Osteoblast (primary cell): ENCODE measurements at regions not wholly inside any gene's neighbourhood (a gene's known extent, or its start where the extent isn't known, plus 50 kb on each side); places are given as distances from the start of the nearest gene placed in this dataset.

Experiments used
- DNase-seq: peaks from one replicate; pipeline ENCODE4 v3.0.0; 2011; ENCODE audit warnings: low spot score, mixed read lengths; ENCODE audit not compliant: insufficient read length; ENCODE audit errors: missing footprints
- H2AFZ ChIP-seq: 2 replicates; pipeline ENCODE4 v1.6.0; 2011; ENCODE audit warnings: mild to moderate bottlenecking, low read length
- H3K27ac ChIP-seq: 2 replicates; pipeline ENCODE4 v1.5.1; 2011; ENCODE audit warnings: mild to moderate bottlenecking, low read depth, low read length, moderate library complexity
- H3K27me3 ChIP-seq: 2 replicates; pipeline ENCODE4 v1.6.0; 2012; ENCODE audit warnings: mild to moderate bottlenecking, control low read depth, inconsistent platforms, low read length, moderate library complexity; ENCODE audit not compliant: insufficient read depth
- H3K36me3 ChIP-seq: 2 replicates; pipeline ENCODE4 v1.5.1; 2011; ENCODE audit warnings: mild to moderate bottlenecking, low read length, control low read depth, moderate library complexity; ENCODE audit not compliant: insufficient read depth
- H3K4me1 ChIP-seq: 2 replicates; pipeline ENCODE4 v1.5.1; 2011; ENCODE audit warnings: mild to moderate bottlenecking, low read length, control low read depth, moderate library complexity; ENCODE audit not compliant: insufficient read depth
- H3K4me2 ChIP-seq: 2 replicates; pipeline ENCODE4 v1.6.0; 2011; ENCODE audit warnings: mild to moderate bottlenecking, low read length; ENCODE audit not compliant: insufficient read depth
- H3K4me3 ChIP-seq: fragments of 200-600 bp; sonication (generic); 3 replicates; pipeline ENCODE4 v1.5.1; 2012; ENCODE audit warnings: mild to moderate bottlenecking, low read length, inconsistent platforms; ENCODE audit not compliant: insufficient read depth
- H3K79me2 ChIP-seq: 2 replicates; pipeline ENCODE4 v1.6.0; 2012; ENCODE audit warnings: mild to moderate bottlenecking, low read length, control low read depth, inconsistent platforms; ENCODE audit not compliant: insufficient read depth
- H3K9me3 ChIP-seq: 2 replicates; pipeline ENCODE4 v1.5.1; 2011; ENCODE audit warnings: low read depth, low read length, control low read depth
- H4K20me1 ChIP-seq: 2 replicates; pipeline ENCODE4 v1.6.0; 2012; ENCODE audit warnings: mild to moderate bottlenecking, low read length, control low read depth; ENCODE audit not compliant: insufficient read depth
- TF ChIP-seq, protein P1 (sequence below): IDR thresholded peaks from 2 replicates; pipeline ENCODE4 v1.5.1; 2011; ENCODE audit warnings: mild to moderate bottlenecking, low read depth, low read length, moderate library complexity; ENCODE audit errors: extremely low read depth

DNA sequence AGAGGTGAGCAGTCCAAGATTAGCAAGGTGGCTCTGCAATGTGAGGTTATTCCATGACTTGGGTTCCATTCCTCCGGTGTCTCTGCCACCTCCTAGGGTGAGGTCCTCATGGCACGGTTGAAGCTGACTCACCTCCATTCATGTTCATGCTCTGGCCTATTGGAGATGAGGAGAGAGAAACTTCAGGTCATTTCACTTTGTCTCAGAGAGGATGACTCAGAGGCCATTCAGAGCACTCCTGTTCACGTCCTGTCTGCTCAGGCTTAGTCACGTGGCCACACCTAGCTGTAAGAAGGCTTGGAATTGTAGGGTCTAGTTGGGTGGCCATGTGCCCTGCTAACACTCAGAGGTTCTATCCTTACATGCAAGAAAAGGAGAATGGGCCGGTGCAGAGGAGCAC, 67.5 kb upstream of the MBOAT2 start:
- no peaks in the 10 kb centered on the region for H4K20me1 ChIP-seq
- H3K36me3 ChIP-seq: no peaks in the 10 kb centered on the region
- H2AFZ ChIP-seq: no peak overlapping the region
- no peak overlapping the region for H3K4me3 ChIP-seq
- no peaks in the 10 kb centered on the region for H3K4me1 ChIP-seq
- H3K9me3 ChIP-seq: peaks cover 4% of the 10 kb centered on the region
- no peak for DNase-seq
- TF ChIP-seq, protein P1, sequence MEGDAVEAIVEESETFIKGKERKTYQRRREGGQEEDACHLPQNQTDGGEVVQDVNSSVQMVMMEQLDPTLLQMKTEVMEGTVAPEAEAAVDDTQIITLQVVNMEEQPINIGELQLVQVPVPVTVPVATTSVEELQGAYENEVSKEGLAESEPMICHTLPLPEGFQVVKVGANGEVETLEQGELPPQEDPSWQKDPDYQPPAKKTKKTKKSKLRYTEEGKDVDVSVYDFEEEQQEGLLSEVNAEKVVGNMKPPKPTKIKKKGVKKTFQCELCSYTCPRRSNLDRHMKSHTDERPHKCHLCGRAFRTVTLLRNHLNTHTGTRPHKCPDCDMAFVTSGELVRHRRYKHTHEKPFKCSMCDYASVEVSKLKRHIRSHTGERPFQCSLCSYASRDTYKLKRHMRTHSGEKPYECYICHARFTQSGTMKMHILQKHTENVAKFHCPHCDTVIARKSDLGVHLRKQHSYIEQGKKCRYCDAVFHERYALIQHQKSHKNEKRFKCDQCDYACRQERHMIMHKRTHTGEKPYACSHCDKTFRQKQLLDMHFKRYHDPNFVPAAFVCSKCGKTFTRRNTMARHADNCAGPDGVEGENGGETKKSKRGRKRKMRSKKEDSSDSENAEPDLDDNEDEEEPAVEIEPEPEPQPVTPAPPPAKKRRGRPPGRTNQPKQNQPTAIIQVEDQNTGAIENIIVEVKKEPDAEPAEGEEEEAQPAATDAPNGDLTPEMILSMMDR: no peak
- H3K79me2 ChIP-seq: no peaks in the 10 kb centered on the region
- H3K4me2 ChIP-seq: no peak overlapping the region
- no peaks in the 10 kb centered on the region for H3K27me3 ChIP-seq
- H3K27ac ChIP-seq: no peak overlapping the region

DNA sequence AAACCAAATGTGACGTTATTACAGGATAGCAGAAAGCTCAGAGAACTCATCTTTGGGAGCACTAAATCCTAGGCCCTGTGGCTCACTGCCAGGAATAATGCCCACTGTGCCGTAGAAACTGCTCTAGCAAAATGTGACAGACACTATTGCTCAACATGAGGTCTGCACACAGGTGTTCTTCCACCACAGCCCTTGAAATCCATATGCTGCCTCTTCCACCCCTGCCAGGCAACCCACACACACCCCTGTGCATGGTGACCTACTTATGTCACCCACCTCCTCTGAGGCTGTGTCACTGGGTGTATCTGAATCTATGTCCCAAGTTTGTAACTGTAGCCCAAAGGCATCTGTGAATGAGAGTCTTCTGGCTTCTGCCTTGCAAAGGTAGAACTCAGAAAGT, 66.1 kb upstream of the MBOAT2 start:
- no peaks in the 10 kb centered on the region for H3K27me3 ChIP-seq
- no peaks in the 10 kb centered on the region for H4K20me1 ChIP-seq
- H3K27ac ChIP-seq: no peak overlapping the region
- no peaks in the 10 kb centered on the region for H3K36me3 ChIP-seq
- DNase-seq: no peak
- H3K4me1 ChIP-seq: no peaks in the 10 kb centered on the region
- TF ChIP-seq, protein P1: no peak
- H3K79me2 ChIP-seq: no peaks in the 10 kb centered on the region
- H3K9me3 ChIP-seq: peaks cover 4% of the 10 kb centered on the region
- no peak overlapping the region for H3K4me2 ChIP-seq
- no peak overlapping the region for H3K4me3 ChIP-seq
- H2AFZ ChIP-seq: no peak overlapping the region

DNA sequence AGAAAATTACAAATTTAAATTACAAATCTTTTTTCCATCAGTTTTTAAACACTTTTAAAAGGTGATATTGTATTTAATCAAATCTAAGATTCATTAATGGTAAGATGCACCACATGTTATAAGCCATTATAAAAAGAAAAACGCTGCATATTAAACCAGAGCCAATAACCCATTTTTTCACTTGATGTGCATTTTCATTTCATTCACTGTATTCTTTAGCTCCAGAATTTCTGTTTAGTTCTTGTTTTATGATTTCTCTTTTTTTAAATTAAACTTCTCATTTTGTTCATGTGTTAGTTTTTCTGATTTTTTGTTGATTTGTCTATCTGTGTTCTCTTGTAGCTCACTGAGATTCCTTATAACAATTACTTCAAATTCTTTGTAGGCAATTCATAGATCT, 62.4 kb upstream of the MBOAT2 start:
- no peaks in the 10 kb centered on the region for H4K20me1 ChIP-seq
- no peak overlapping the region for H3K4me3 ChIP-seq
- H3K27ac ChIP-seq: no peak overlapping the region
- peaks cover 4% of the 10 kb centered on the region for H3K9me3 ChIP-seq
- no peak for DNase-seq
- H3K27me3 ChIP-seq: no peaks in the 10 kb centered on the region
- no peak overlapping the region for H3K4me2 ChIP-seq
- H2AFZ ChIP-seq: no peak overlapping the region
- TF ChIP-seq, protein P1: no peak
- no peaks in the 10 kb centered on the region for H3K4me1 ChIP-seq
- no peaks in the 10 kb centered on the region for H3K79me2 ChIP-seq
- H3K36me3 ChIP-seq: no peaks in the 10 kb centered on the region

DNA sequence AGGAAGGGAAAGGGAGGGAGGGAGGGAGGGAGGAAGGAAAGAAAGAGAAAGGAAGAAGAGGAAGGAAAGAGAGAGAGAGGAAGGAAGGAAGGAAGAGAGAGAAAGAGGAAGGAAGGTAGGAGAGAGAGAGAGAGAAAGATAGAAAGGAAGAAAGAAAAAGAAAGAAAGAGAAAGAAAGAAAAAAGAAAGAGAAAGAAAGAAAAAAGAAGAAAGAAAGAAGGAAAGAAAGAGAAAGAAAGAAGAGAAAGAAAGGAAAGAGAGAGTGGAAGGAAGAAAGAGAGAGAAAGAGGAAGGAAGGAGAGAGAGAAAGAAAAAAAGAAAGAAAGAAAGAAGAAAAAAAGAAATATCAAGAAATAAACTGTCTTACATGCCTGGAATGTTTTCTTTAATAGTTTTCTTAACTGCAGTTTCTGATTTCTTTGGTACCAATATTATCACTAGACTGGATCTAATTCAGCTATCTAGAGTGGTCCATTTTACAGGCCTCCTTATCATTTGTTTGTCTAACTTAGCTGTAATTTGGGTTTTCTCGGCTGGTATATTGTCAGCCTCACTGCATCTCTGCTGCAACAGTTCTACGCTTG, 59.6 kb upstream of the MBOAT2 start:
- H3K4me2 ChIP-seq: no peak overlapping the region

More for the DNA sequence above, 59.6 kb upstream of the MBOAT2 start:
- Histone ChIP-seq H3K4me3 (no peak overlapping the region), H3K9me3 (peaks cover 4% of the 10 kb centered on the region), H4K20me1 (no peaks in the 10 kb centered on the region), H3K27ac (no peak overlapping the region), H3K36me3 (no peaks in the 10 kb centered on the region), H3K27me3 (no peaks in the 10 kb centered on the region), H3K4me1 (peaks cover 9% of the 10 kb centered on the region), H3K79me2 (no peaks in the 10 kb centered on the region), H2AFZ (no peak overlapping the region)
- TF ChIP-seq, protein P1: no peak
- no peak for DNase-seq
